ENCODE measurements at regions not wholly inside any gene's neighbourhood (a gene's known extent, or its start where the extent isn't known, plus 50 kb on each side); places are given as distances from the start of the nearest gene placed in this dataset.

- H3K27ac ChIP-seq = no peak overlapping the region
- no peak for TF ChIP-seq CTCF (IDR thresholded peaks at IDR 0.05)
- no peak for TF ChIP-seq ZFX (IDR thresholded peaks at IDR 0.05; ENCODE audit: borderline replicate concordance)
Measured at GRCh38 chr15:85298366-85298765, 82.0 kb upstream of the AKAP13 start.

- no peak overlapping the region for H3K27ac ChIP-seq
- TF ChIP-seq ZFX (IDR thresholded peaks at IDR 0.05; ENCODE audit: borderline replicate concordance) (no peak), CTCF (IDR thresholded peaks at IDR 0.05) (no peak)
Measured at GRCh38 chr15:85298941-85299340, 81.5 kb upstream of the AKAP13 start.

GRCh38 chr15:85302271-85302670 lies 78.1 kb upstream of the AKAP13 start:
- no peak overlapping the region for H3K27ac ChIP-seq

GRCh38 chr15:85305050-85305449 lies 75.4 kb upstream of the AKAP13 start:
- no peak overlapping the region for H3K27ac ChIP-seq
- TF ChIP-seq ZFX (IDR thresholded peaks at IDR 0.05; ENCODE audit: borderline replicate concordance) = no peak
- TF ChIP-seq CTCF (IDR thresholded peaks at IDR 0.05) = no peak

More at GRCh38 chr15:85302271-85302670, 78.1 kb upstream of the AKAP13 start:
- TF ChIP-seq ZFX (IDR thresholded peaks at IDR 0.05; ENCODE audit: borderline replicate concordance) = no peak
- TF ChIP-seq CTCF (IDR thresholded peaks at IDR 0.05) = no peak

GRCh38 chr15:85306946-85307686 lies 73.3 kb upstream of the AKAP13 start:
- TF ChIP-seq CTCF (IDR thresholded peaks at IDR 0.05) = no peak
- TF ChIP-seq ZFX (IDR thresholded peaks at IDR 0.05; ENCODE audit: borderline replicate concordance) = no peak
- no peak overlapping the region for H3K27ac ChIP-seq

GRCh38 chr15:85307687-85308045 lies 72.7 kb upstream of the AKAP13 start:
- no peak overlapping the region for H3K27ac ChIP-seq

More at GRCh38 chr15:85307687-85308045, 72.7 kb upstream of the AKAP13 start:
- TF ChIP-seq CTCF (IDR thresholded peaks at IDR 0.05) (no peak), ZFX (IDR thresholded peaks at IDR 0.05; ENCODE audit: borderline replicate concordance) (no peak)
